ENCODE measurements at regions not wholly inside any gene's neighbourhood (a gene's known extent, or its start where the extent isn't known, plus 50 kb on each side); places are given as distances from the start of the nearest gene placed in this dataset.

DNA sequence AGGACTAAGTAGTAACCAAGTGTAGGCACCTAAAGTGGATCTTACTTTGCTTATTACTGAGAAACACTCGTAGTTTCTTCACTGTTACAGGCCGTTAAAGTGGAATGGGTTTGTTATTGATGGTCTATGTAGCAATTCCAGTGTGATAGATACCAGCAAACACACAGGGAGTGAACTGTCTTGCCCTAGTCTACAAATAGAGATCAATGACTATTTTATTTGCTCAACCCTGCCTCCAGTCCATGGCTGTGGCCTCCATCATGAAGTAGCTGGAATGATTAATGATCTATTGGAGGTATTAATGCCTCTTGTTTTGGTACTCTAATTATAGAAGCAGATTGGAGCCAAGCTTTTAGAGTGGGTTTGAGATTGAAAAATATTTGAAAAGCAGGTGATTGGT, 362.7 kb upstream of the AZI2 start:
- TF ChIP-seq, protein P1, sequence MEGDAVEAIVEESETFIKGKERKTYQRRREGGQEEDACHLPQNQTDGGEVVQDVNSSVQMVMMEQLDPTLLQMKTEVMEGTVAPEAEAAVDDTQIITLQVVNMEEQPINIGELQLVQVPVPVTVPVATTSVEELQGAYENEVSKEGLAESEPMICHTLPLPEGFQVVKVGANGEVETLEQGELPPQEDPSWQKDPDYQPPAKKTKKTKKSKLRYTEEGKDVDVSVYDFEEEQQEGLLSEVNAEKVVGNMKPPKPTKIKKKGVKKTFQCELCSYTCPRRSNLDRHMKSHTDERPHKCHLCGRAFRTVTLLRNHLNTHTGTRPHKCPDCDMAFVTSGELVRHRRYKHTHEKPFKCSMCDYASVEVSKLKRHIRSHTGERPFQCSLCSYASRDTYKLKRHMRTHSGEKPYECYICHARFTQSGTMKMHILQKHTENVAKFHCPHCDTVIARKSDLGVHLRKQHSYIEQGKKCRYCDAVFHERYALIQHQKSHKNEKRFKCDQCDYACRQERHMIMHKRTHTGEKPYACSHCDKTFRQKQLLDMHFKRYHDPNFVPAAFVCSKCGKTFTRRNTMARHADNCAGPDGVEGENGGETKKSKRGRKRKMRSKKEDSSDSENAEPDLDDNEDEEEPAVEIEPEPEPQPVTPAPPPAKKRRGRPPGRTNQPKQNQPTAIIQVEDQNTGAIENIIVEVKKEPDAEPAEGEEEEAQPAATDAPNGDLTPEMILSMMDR (IDR thresholded peaks at IDR 0.05; ENCODE audit: low read depth, low read length, poor library complexity, severe bottlenecking): no peak
- TF ChIP-seq EZH2phosphoT487 (IDR thresholded peaks at IDR 0.05; ENCODE audit: borderline replicate concordance, low read length): no peak

GRCh38 chr3:28716939-28717338, 368.3 kb upstream of the AZI2 start:
- no peaks in the 10 kb centered on the region for H3K9me3 ChIP-seq (ENCODE audit: control insufficient read depth, insufficient read depth, low read length)
- no peak overlapping the region for H3K4me2 ChIP-seq (ENCODE audit: low read length)
- H3K4me1 ChIP-seq (ENCODE audit: control insufficient read depth, low read length): no peaks in the 10 kb centered on the region
- H3K27ac ChIP-seq (ENCODE audit: low read depth, low read length): no peak overlapping the region
- H3K27me3 ChIP-seq (ENCODE audit: control insufficient read depth, low read length): no peaks in the 10 kb centered on the region
- no peaks in the 10 kb centered on the region for H3K36me3 ChIP-seq (ENCODE audit: control insufficient read depth, low read length)
- no peak for TF ChIP-seq EZH2phosphoT487 (IDR thresholded peaks at IDR 0.05; ENCODE audit: borderline replicate concordance, low read length)
- TF ChIP-seq, protein P1 (IDR thresholded peaks at IDR 0.05; ENCODE audit: low read depth, low read length, poor library complexity, severe bottlenecking): no peak
- no peak overlapping the region for H3K4me3 ChIP-seq (ENCODE audit: low read length)
- no peaks in the 10 kb centered on the region for H3F3A ChIP-seq (ENCODE audit: control insufficient read depth, insufficient read depth)
- no peaks in the 10 kb centered on the region for H3K79me2 ChIP-seq (ENCODE audit: control insufficient read depth, low read length)
- H3K9me2 ChIP-seq (replicated peaks; ENCODE audit: control insufficient read depth, low read length): no peaks in the 10 kb centered on the region
- no peaks in the 10 kb centered on the region for H4K20me1 ChIP-seq (ENCODE audit: control insufficient read depth, insufficient read depth, low read depth, low read length)

More for the DNA sequence above, 362.7 kb upstream of the AZI2 start:
- Histone ChIP-seq H3K4me3 (ENCODE audit: low read length) (no peak overlapping the region), H3K36me3 (ENCODE audit: control insufficient read depth, low read length) (no peaks in the 10 kb centered on the region), H3K9me2 (replicated peaks; ENCODE audit: control insufficient read depth, low read length) (no peaks in the 10 kb centered on the region), H3K9me3 (ENCODE audit: control insufficient read depth, insufficient read depth, low read length) (no peaks in the 10 kb centered on the region), H3K79me2 (ENCODE audit: control insufficient read depth, low read length) (no peaks in the 10 kb centered on the region), H3K4me2 (ENCODE audit: low read length) (no peak overlapping the region), H4K20me1 (ENCODE audit: control insufficient read depth, insufficient read depth, low read depth, low read length) (no peaks in the 10 kb centered on the region), H3K4me1 (ENCODE audit: control insufficient read depth, low read length) (no peaks in the 10 kb centered on the region), H3F3A (ENCODE audit: control insufficient read depth, insufficient read depth) (no peaks in the 10 kb centered on the region), H3K27ac (ENCODE audit: low read depth, low read length) (no peak overlapping the region), H3K27me3 (ENCODE audit: control insufficient read depth, low read length) (no peaks in the 10 kb centered on the region)

DNA sequence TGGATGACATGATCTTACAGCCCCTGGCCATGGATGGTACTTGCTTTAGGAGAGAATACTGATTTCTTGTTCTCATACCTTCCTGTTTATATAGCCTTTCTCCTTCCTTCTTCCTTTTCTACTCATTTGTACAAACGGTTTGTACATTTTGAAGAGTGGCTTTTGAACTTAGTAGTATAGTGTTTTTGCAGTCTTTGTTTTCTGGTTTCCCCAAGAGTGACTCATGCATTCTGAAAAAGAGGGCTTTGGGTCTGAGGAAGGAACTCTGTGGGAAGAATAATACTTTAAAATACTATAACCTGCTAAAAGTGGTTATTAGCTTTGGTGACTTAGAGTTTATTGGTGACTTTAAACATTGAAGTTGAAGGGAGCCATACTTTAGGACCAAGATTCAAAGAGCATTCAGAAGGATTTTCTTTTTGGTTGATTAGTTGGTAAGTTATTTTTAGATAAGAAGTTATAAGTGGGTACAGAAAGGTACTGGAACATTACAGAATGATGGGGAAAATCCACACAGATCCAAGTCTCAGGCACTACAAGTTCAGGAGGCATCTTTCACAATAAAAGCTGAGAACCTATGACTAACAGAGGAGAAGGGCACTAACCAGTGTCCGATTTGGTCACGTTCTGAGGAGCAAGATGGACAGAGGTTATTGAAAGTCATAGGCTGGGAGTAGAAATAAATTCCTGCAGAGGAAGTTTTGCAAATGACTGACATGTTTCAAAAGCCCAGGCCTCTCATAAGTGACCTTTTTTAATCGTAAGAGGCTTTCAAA, 369.6 kb upstream of the AZI2 start:
- Histone ChIP-seq H3K4me1 (ENCODE audit: control insufficient read depth, low read length) (no peaks in the 10 kb centered on the region), H3K27me3 (ENCODE audit: control insufficient read depth, low read length) (no peaks in the 10 kb centered on the region), H3K4me3 (ENCODE audit: low read length) (no peak overlapping the region), H3K79me2 (ENCODE audit: control insufficient read depth, low read length) (no peaks in the 10 kb centered on the region), H3K4me2 (ENCODE audit: low read length) (no peak overlapping the region), H3K9me2 (replicated peaks; ENCODE audit: control insufficient read depth, low read length) (no peaks in the 10 kb centered on the region), H3K27ac (ENCODE audit: low read depth, low read length) (no peak overlapping the region), H3F3A (ENCODE audit: control insufficient read depth, insufficient read depth) (no peaks in the 10 kb centered on the region), H3K9me3 (ENCODE audit: control insufficient read depth, insufficient read depth, low read length) (no peaks in the 10 kb centered on the region), H4K20me1 (ENCODE audit: control insufficient read depth, insufficient read depth, low read depth, low read length) (no peaks in the 10 kb centered on the region), H3K36me3 (ENCODE audit: control insufficient read depth, low read length) (no peaks in the 10 kb centered on the region)
- TF ChIP-seq, protein P1 (IDR thresholded peaks at IDR 0.05; ENCODE audit: low read depth, low read length, poor library complexity, severe bottlenecking): no peak
- no peak for TF ChIP-seq EZH2phosphoT487 (IDR thresholded peaks at IDR 0.05; ENCODE audit: borderline replicate concordance, low read length)

Data from DOHH2 (cell line).